Stomach (tissue), 4 donors: ENCODE measurements at regions not wholly inside any gene's neighbourhood (a gene's known extent, or its start where the extent isn't known, plus 50 kb on each side); places are given as distances from the start of the nearest gene placed in this dataset.

Experiments
- POLR2A ChIP-seq, 4 donors: fragments of 450-650 bp; IDR thresholded peaks; one replicate each; pipeline ENCODE4 v1.6.1; 2016; ENCODE audit warnings: antibody characterized with exemption in 4 of 4, control low read depth in 2 of 4, mild to moderate bottlenecking in 1 of 4, moderate library complexity in 1 of 4
- TF ChIP-seq, protein P1 (sequence below), 7 experiments: fragments of 450-650 bp in 4 of 7; fragments of 200-600 bp in 3 of 7; sonication (generic) in 3 of 7; IDR thresholded peaks; one replicate each; pipeline ENCODE4 v1.5.1; 2016 to 2019; ENCODE audit warnings: antibody characterized with exemption in 7 of 7, control low read depth in 2 of 7, mild to moderate bottlenecking in 1 of 7

GRCh38 chr6:33927616-33928015, 123.8 kb upstream of the MLN start:
- no peak for TF ChIP-seq POLR2A (IDR thresholded peaks at IDR 0.05)
- TF ChIP-seq, protein P1, sequence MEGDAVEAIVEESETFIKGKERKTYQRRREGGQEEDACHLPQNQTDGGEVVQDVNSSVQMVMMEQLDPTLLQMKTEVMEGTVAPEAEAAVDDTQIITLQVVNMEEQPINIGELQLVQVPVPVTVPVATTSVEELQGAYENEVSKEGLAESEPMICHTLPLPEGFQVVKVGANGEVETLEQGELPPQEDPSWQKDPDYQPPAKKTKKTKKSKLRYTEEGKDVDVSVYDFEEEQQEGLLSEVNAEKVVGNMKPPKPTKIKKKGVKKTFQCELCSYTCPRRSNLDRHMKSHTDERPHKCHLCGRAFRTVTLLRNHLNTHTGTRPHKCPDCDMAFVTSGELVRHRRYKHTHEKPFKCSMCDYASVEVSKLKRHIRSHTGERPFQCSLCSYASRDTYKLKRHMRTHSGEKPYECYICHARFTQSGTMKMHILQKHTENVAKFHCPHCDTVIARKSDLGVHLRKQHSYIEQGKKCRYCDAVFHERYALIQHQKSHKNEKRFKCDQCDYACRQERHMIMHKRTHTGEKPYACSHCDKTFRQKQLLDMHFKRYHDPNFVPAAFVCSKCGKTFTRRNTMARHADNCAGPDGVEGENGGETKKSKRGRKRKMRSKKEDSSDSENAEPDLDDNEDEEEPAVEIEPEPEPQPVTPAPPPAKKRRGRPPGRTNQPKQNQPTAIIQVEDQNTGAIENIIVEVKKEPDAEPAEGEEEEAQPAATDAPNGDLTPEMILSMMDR (IDR thresholded peaks at IDR 0.05) = no peak
